H1 (cell line): ENCODE measurements at regions not wholly inside any gene's neighbourhood (a gene's known extent, or its start where the extent isn't known, plus 50 kb on each side); places are given as distances from the start of the nearest gene placed in this dataset.

ENCODE experiments used
- BCL11A ChIP-seq, 2 experiments: IDR thresholded peaks; one replicate each; pipeline ENCODE4 v1.6.1; 2011; ENCODE audit warnings: low read depth in 2 of 2, low read length in 2 of 2, mild to moderate bottlenecking in 2 of 2
- CEBPB ChIP-seq: IDR thresholded peaks from 2 replicates; pipeline ENCODE4 v1.6.1; 2012; ENCODE audit warnings: low read depth, low read length
- EP300 ChIP-seq, 2 experiments: IDR thresholded peaks; 1 replicate in 1 of 2; 2 replicates in 1 of 2; pipeline ENCODE4 v1.6.1; 2011 to 2012; ENCODE audit warnings: low read depth in 2 of 2, low read length in 2 of 2, mild to moderate bottlenecking in 2 of 2, borderline replicate concordance in 1 of 2, inconsistent platforms in 1 of 2, moderate library complexity in 1 of 2
- GABPA ChIP-seq: IDR thresholded peaks from 2 replicates; pipeline ENCODE4 v1.6.1; 2011; ENCODE audit warnings: mild to moderate bottlenecking, low read length, moderate library complexity, borderline replicate concordance; ENCODE audit not compliant: insufficient read depth
- SIN3A ChIP-seq, 2 experiments: IDR thresholded peaks in 1 of 2; conservative IDR thresholded peaks in 1 of 2; 2 replicates each; pipeline ENCODE4 v1.6.1; 2011 to 2012; ENCODE audit warnings: low read length in 2 of 2, improper control_type of control experiment in 1 of 2, low read depth in 1 of 2, mild to moderate bottlenecking in 1 of 2
- TEAD4 ChIP-seq: IDR thresholded peaks from 2 replicates; pipeline ENCODE4 v1.6.1; 2012; ENCODE audit warnings: low read depth, low read length, inconsistent platforms, mixed read lengths

GRCh38 chr18:27430595-27430994, 245.5 kb upstream of the CHST9 start (continued):
- TF ChIP-seq CEBPB (no peak), EP300 (IDR thresholded peaks at IDR 0.05; ENCODE audit: borderline replicate concordance in 1 of 2, low read depth in 2 of 2, low read length in 2 of 2) (no peak), TEAD4 (no peak), GABPA (no peak), BCL11A (IDR thresholded peaks at IDR 0.05; ENCODE audit: low read depth in 2 of 2, low read length in 2 of 2) (no peak), SIN3A (conservative IDR thresholded peaks at IDR 0.05 in 1 of 2, IDR thresholded peaks at IDR 0.05 in 1 of 2; ENCODE audit: low read depth in 1 of 2, low read length in 2 of 2) (no peak)
- TF ChIP-seq, all 59 proteins: peak for 0
